COR-L47 (cell line): ENCODE measurements at regions not wholly inside any gene's neighbourhood (a gene's known extent, or its start where the extent isn't known, plus 50 kb on each side); places are given as distances from the start of the nearest gene placed in this dataset.

Experiments
- DNase-seq: peaks from one replicate; lab custom pipeline; 2025; lab: John Stamatoyannopoulos, UW

DNA sequence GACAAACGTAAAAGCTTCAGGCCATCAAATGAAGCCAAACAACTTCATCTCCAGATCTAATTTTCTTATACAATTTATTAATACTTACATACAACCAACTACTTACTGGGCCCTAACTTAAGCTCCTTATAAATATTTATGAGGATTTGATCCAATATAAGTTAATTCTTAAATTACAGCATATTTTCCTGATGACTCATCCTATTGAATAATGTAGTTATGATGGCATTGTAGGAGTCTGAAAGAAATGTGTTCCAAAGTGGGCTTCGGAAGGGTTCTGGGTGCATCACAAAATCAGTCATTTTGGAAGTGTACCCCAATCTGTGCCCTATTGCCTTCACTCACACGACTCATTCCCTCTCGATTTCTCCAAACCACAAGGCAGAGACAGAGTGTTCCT is 455.1 kb upstream of the CTSO start:
- no peak for DNase-seq

DNA sequence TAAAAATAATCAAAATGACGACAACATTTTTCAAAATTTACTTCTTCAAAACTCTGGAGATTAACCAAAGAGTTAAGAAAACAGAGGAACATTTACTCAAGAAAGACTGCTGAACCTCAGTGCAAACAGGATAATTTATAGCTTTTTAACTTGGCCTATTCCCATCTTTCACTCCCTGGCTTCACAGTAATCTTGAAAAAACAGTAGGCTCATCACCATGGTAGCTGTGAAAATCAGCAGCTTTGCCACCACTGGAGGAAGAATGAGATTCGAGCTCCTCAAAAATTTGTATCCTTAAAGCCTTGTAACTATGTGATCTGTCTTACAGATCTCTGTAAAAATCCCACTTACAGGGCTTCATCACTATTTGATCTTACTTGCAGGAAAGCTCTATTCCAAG is 447.7 kb upstream of the CTSO start:
- DNase-seq, result no peak

DNA sequence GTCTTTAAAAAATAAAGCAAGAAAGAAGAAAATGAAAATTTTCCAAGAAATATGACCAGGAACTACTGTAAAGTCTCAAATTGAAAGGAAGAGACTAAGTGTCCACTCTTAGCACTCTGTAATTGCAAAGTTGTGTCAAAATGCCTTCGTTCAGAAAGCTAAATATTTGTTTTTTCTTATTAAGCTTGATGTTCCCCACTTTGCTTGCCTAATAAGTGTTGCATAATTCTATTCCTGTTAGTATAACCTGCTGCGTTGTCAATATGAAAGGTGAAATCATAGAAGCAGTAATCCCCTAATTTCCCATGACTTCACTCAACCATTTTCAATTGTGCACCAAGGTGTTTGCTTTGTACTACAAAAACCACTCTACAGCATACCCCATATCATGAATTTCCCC is 442.9 kb upstream of the CTSO start:
- no peak for DNase-seq

DNA sequence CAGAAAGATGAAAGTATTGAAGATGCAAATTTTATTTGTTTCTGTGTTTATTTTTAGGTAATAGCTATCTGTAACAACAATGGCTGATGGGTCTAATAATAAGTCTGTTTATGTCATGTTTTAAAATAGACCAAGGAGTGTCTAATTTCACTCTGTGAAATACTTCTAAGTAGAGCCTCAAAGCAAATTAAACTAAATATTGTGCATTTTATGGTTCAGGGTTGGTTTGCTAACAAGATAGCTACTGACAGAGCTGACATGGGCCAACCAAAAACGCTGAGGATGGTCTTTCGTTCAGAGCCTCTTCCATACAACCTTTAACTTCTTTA is 437.6 kb upstream of the CTSO start:
- no peak for DNase-seq

DNA sequence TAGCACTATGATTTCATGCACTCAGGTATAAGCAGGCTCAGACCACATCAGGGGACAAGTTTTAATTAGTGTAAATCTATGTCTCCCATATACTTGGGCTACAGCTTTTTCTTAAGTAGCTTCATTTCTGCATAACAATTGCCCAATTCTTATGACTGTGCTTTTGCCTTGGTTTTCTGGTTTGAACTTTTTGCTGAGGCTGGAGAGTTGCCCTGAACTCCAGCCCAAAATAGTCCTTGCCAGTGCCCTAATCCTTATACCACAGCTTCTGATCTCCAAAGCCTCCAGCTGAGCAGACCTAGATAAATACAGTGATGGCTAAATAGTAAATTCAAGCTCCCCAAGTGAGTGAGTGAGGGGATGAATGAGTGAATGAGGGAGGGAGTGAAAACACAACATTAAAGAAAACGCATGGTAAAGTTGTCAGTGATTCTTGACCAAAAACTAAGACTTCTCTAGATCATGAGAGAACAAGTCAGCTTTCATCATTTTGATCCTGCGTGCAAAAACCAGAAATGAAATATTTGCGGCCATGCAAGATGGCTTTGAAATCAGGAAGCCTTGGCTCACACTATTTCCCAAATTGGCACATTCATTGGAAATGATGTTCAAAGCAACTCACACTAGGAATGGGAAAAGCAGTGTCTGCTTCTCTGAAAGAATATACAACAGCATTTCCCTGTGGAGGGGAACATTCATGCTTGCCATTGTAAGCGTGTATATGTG is 437.1 kb upstream of the CTSO start:
- DNase-seq, result no peak

DNA sequence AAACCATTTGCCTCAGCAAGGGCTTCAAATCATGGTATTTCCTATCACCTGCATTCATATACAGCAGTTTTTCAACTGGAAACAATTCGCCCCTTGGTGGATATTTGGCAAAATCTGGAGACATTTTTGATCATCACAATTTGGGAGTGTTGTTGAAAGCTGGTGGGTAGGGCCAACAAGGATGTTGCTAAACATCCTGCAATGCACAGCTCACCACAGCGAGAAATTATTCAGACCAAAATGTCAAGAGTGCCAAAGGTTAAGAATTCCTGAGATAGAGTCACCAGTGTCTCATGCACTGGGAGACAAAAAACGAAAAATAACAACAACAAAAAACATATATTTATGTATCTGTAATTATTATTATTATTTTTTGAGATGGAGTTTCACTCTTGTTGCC is 435.2 kb upstream of the CTSO start:
- DNase-seq, result no peak

DNA sequence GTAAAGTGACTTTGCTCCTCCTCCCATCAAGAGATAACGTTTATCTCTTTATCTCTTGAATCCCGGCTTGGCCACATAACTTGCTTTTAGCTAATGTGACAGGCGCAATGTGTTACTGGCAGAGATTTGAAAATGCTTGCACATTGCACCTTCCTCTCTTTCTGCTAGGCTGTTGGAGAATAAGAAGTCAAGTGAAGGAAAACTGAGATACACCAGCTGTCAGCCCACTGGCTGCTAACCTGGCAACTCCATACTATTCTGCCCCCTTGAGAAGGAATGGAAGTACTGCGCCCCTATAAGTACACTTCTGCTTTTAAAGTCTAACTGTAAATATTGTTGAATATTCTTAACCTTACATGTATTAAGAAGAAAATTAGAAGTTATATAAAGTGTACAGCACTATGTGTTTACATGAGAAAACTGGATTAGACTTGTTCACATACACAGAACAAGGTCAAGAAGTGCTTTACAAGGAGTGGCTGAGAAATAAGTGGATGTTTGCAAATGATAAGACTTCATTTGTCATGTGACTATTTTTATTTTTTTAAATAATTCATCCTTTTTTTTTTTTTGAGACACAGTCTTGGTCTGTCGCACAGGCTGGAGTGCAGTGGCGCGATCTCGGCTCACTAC is 424.5 kb upstream of the CTSO start:
- peak; percentile 1 for DNase-seq

DNA sequence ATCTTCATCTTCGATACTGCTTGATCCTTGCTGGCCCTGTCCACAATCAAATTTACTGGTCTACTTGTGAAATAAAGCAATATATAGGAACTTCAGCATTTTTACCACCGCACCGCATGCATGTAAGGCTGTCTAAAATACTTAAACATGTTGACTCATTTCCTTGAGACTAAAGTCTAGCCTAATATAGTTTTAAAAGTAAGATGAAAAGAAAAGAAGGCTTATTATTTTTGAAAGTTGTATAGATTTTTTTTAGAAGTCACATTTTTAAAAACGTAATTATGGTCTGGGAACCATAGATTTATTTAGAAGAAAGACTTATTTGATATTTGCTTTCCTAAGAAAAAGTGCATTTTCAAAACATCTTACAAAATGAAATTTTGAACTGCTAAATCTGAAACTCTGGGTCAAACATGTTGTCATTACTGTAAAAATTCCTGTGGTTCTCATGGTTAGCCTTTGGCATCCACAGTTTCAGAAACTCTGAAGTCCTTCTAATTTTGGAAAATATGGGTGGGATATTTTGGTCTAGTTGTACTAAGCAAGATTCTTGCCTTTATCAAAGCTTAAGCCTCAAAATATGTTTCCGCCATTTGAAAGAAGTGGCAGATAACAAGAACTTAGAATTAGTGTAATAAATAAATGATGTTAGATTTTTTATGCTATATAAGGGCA is 423.5 kb upstream of the CTSO start:
- no peak for DNase-seq

DNA sequence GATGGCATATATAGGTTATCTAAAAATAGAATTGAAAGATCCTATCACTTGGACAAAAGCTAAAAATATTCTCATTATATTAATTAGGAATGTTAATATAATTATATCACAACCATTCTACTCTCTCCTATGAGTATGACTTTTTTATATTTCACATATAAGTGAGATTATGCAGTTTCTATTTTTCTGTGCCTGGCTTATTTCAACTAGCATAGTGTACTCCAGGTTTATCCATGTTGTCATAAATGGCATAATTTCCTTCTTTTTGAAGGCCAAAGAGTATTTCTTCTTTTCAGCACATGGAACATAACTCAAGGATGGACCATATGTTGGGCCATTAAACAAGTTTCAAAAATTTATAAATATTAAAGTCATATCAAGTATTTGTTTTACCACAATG is 421.2 kb upstream of the CTSO start:
- no peak for DNase-seq

DNA sequence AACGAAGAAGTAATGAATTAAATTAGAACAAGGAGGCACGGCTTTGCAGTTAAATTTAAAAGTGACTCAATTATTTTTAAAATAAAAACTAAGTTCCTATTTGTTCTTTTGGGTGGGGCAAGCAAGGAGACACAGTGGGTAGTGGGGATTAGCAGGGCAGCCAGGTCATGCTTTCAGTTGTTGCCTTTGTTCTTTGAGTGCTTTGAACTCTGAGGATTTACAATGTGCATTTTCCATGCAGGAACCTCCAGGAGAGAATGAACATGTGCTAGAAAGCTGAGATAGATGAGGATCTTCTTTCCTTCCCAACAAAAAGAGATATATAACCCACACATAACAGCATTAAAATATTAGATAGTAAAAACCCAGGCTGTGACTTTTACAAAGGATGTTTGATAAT is 420.4 kb upstream of the CTSO start:
- no peak for DNase-seq

DNA sequence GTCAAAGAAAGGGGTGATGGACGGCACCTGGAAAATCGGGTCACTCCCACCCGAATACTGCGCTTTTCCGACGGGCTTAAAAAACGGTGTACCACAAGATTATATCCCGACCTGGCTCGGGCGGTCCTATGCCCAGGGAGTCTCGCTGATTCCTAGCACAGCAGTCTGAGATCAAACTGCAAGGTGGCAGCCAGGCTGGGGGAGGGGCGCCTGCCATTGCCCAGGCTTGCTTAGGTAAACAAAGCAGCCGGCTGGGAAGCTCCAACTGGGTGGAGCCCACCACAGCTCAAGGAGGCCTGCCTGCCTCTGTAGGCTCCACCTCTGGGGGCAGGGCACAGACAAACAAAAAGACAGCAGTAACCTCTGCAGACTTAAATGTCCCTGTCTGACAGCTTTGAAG is 413.8 kb upstream of the CTSO start:
- DNase-seq, result peak; percentile 17

DNA sequence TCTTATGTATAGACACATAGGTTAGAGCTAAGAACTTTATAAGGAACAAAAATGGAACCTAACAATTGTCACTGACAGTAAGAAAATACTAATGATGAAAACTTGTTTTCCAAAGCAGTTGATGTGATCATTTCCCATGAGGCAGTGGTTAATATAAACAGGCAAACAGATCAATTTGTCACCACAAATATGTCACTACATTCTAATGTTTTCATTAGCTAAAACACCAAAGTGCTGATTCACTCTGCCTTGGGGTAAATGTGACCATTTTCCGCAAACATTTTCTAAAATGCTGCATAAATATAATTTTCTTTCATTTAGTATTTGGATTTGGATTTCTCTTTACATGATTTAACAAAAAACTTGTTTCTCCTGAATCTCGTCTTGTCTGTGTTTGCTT is 408.9 kb upstream of the CTSO start:
- no peak for DNase-seq

DNA sequence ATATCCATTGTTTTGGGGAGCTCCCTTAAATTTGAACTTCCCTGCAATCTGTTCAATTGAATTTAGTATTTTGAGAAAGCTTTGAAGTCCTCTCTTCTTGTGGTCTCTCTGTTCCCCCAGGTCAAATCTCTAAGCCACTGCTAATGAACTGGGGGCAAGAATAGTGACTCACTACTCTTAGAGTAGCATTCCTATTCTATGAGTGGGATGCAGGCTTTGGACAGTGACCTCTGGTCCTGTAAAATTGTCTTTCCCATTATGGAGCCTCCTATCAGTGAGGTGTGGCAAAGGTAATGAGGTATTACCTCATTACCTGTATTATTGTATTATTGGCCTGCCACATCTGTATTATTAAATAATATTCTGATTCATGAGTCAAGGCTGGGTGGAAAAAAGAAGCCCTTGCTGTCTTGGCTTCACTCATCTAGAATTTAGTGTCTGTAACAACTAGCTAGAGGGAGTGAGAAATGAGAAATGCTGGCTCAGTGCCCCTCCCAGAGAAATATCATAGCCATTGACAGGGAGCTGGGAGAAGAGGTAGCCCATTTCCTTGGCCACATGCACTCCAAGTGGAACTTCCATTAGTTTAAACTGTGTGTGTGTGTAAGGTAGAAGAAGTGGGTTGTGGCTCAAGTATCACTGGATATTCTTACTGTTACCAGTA is 393.9 kb upstream of the CTSO start:
- no peak for DNase-seq

DNA sequence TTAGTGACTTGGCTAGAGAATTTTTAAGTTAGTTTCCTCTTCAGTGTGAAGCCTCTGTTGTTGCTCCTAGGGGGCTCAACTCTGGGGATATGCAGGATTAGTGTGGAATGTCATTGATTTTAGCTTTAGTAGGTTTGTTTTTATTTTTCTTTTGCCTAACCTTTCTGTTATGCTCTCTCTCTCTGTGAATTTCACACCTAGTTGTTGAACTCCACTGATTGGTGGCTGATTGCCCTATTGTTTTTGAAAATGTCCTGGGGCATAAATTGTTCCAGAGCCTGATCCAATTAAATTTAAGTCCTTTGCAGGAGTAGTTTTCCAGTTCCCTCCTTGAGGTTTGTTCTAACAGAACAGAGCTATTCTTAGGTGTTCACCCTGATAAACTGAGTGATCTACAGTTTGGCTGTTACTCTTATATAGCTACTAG is 393.3 kb upstream of the CTSO start:
- no peak for DNase-seq

DNA sequence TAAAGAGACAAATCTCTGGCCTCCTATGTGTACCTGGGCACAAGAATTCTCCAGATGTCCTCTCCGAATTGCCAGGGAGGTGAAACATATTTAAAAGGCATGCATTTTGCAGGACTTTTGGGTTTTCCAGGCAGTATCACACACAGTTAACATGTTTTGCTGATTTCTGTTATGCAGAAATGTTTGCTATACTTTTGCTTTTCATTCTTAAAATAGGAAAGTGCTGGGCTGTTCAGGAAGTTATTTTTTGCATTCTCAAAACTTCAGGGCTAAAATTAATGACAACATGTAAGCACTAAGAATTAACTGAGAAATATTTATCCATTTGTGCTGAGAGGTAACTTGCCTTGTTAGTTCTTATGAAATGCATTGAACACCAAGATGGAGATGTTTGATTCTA is 390.7 kb upstream of the CTSO start:
- no peak for DNase-seq

DNA sequence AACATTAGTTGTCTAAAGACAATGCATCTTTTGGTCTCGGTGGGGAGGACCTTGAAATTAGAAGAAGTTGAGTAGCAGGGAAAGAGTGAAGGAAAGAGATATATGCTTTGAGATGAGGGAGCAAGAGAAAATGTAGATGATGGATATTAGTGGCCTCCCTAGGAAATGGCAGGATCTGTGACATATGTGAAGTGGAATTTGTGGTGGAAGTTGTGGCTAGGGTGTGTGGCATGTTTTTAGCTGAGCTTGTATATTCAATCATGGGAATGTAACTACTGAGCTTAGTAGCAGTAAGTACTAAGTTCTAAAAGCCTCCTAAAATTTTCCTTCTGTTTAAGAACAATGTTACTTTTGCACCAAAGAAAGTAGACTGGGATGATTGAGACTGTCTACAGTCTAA is 382.8 kb upstream of the CTSO start:
- no peak for DNase-seq

DNA sequence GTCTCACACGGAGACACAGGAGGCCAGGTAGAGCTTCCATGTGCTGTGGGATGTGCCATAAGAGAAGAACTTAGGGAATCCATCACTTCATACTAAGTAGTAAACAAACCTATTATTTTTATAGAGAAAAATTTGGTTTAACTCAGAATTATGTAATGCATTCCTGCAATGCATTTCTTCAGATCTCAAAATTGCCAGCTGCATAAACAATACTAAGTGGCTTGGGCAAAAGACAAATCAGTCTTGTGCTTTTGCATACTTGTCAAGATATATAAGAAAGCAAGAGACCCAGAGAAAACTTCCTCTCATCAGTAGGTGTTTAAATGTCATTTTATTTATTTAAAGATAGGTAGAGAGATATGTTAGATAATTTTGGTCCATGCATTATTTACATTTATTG is 382.1 kb upstream of the CTSO start:
- no peak for DNase-seq

DNA sequence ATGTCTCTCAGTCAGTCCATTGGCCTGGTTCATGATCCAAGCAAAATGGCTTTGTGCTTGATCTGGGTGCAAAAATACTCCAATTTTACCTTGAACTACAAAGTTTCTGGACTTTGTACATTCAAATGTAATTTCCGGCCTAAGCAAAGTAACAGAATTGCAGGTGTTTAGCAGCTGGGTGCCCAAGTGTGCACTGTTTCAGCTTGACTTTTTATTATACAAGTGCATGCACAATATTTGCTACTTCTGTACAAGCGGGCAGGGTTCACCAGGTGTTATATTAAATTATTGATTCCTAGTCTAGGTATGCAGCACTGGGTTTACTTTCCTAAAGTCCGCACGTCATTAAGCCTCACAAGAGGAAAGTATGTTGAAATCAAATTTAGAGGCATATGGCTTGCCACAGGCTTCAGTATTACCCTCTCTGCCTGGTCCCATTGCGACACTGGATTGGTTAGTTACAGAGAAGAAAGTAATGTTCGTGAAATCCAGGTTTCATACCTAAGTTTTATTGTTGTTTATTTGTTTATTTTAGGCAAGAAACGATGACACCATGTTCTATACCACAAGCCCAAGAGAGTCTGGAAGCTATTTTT is 376.9 kb upstream of the CTSO start:
- DNase-seq, result no peak

DNA sequence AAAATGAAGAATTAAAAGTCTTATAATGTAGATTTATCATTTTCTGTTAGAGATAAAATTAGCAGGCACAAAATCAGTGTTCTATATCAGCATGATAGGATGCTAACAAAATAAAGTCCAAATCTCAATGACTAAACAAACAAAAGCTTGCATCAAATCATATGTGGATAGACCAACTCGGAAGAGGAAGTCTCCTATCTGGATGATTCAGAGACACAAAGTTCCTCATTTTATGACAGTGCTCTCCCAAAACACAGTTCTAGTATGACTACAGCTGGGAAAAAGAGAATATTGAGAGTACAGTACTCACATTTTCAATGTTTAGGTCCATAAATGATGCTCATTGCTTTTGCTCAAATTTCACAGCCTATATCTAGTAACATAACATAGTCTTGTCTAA is 376.1 kb upstream of the CTSO start:
- DNase-seq, result no peak

DNA sequence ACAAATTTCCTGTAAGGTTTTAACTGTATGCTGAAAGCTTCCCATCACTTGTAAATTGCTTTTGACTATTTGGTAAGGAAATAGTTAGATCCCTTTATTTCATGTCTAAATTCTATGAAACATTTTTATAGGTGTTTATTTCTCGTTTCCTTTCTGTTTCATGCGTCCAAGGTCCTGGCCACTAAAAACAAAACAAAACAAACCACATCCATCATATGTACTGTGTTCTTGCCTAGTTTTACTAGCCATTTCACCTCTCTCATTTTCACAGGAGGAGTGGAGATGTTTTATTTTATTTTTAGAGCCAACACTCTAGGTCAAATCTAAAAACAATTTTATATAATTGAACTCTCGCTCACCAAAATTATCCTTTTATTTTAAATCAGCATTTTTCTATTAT is 375.2 kb upstream of the CTSO start:
- DNase-seq, result no peak

DNA sequence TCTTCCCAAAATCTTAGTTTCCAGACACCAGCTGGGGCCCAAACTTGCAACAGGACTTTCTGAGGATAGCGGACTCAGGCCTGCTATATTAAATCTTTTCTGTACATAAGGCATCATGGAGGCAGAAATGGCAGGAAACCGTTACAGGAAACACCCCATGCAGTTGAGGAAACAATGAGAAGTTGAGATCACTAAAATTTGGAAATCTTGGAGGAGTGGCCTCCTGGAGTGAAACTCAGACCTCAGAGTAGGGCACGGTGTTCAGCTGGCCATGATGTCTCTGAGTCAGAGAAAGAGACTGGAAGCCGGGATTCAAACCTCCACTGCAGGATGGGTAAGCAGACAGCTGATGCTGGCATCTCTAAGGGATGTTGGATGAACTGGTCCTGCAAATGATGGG is 372.6 kb upstream of the CTSO start:
- DNase-seq, result no peak

DNA sequence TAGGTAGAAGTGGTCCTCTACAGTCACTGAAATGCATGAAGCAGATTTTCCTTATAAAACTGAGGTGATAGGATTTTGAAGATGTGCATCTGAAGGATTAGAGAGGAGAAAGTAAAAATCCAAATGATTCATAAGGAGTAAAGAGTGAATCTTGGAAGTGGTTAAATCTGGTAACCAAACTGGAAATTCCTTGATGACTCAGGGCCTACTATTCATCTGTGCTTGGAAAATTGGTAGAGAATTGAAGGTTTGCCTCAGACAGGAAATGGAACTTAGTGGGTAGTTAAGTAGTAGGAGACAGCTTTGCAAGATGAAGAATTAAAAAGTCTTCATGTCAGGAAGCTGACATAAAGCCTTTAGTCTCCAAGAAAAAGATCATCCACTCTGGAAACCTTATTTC is 368.9 kb upstream of the CTSO start:
- no peak for DNase-seq

DNA sequence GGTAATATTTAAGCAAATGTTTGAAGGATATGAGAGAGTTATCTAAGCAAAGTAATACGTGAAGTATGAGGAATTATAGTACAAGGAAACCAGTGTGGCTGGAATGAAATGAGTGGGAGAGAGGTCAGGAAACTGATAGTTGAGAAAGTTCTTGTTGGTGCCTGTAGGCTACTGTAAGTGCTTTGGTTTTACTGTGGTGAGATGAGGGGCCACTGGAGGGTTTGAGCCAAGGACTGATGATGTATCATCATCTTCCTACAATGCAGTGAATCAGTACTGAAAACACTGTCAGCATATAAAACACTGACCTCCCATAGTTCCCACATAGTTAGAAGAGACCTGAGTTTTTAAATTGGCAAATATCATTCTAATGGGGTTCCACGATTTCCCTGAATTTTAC is 367.5 kb upstream of the CTSO start:
- DNase-seq, result no peak
